ENCODE measurements at regions not wholly inside any gene's neighbourhood (a gene's known extent, or its start where the extent isn't known, plus 50 kb on each side); places are given as distances from the start of the nearest gene placed in this dataset.

GRCh38 chr20:51253280-51253679 is 230.4 kb upstream of the KCNG1 start:
- BruUV-seq (replicated peaks), result no TSS peak
- no peak overlapping the region for H3K4me2 ChIP-seq (ENCODE audit: insufficient read depth, low read length)
- no peaks in the 10 kb centered on the region for H4K20me1 ChIP-seq (replicated peaks; ENCODE audit: control insufficient read depth, extremely low read depth, insufficient read depth, low read length)
- no peaks in the 10 kb centered on the region for H3K9me1 ChIP-seq (replicated peaks; ENCODE audit: control insufficient read depth, extremely low read depth, insufficient read depth, low read length)
- no peaks in the 10 kb centered on the region for H3K79me2 ChIP-seq (ENCODE audit: control insufficient read depth, insufficient read depth, low read length)
- FAIRE-seq, result no peak
- dilution Hi-C loops (cut with MboI; ENCODE audit: extremely low pct_ligation_motif_present, low sequenced_read_pairs), result no loop called here
- intact Hi-C loops (cut with micrococcal nuclease), result no loop called here
- H3K36me3 ChIP-seq (ENCODE audit: control insufficient read depth in 2 of 2, extremely low read depth in 1 of 2, insufficient read depth in 2 of 2, low read length in 2 of 2), result no peaks in the 10 kb centered on the region
- no peak overlapping the region for H3K27ac ChIP-seq (ENCODE audit: insufficient read depth, low read depth, low read length)
- no peak overlapping the region for H3K4me3 ChIP-seq (replicated peaks in 1 of 3; ENCODE audit: insufficient read depth in 1 of 3, low read depth in 1 of 3, low read length in 3 of 3)
- no peak for DNase-seq (ENCODE audit: low read depth, low spot score)
- POLR2A ChIA-PET, result no interaction called here
- H3K27me3 ChIP-seq (ENCODE audit: control insufficient read depth in 2 of 2, insufficient read depth in 2 of 2, low read length in 2 of 2), result peaks cover 3 to 11% of the 10 kb centered on the region in 2 experiments
- TF ChIP-seq MAX (IDR thresholded peaks at IDR 0.05; ENCODE audit: insufficient read depth, insufficient read length), result no peak
- no peak for TF ChIP-seq CTCF (IDR thresholded peaks at IDR 0.05; ENCODE audit: extremely low read depth in 1 of 2, insufficient read depth in 1 of 2, low read depth in 1 of 2, low read length in 2 of 2)
- TF ChIP-seq JUN (IDR thresholded peaks at IDR 0.05; ENCODE audit: borderline replicate concordance, insufficient read depth, insufficient read length, low read depth), result no peak
- TF ChIP-seq EZH2 (IDR thresholded peaks at IDR 0.05; ENCODE audit: borderline replicate concordance, low read depth, low read length, severe bottlenecking), result no peak
- TF ChIP-seq GATA2 (IDR thresholded peaks at IDR 0.05; ENCODE audit: insufficient read depth, insufficient read length, low read depth, low read length), result no peak
- TF ChIP-seq POLR2AphosphoS5 (IDR thresholded peaks at IDR 0.05; ENCODE audit: insufficient read depth, low read depth, low read length), result no peak
- TF ChIP-seq MYC (IDR thresholded peaks at IDR 0.05; ENCODE audit: low read depth, low read length), result no peak
- no peak for TF ChIP-seq FOS (IDR thresholded peaks at IDR 0.05; ENCODE audit: borderline replicate concordance, insufficient read depth, low read length)
- no peaks in the 10 kb centered on the region for H3K4me1 ChIP-seq (ENCODE audit: control insufficient read depth, extremely low read depth, insufficient read depth, low read length)
- no peak overlapping the region for H2AFZ ChIP-seq (ENCODE audit: low read depth, low read length)
- CTCF ChIA-PET, result interaction anchor here (1.0 to 2.7 kb wide), 2 partner anchors 237 to 255 kb away, joined by 3 to 10 read pairs; no protein-coding TSS in a partner anchor
- H3K9ac ChIP-seq (replicated peaks; ENCODE audit: extremely low read depth, insufficient read depth, low read length), result no peak overlapping the region
- no peaks in the 10 kb centered on the region for H3K9me3 ChIP-seq (replicated peaks; ENCODE audit: control insufficient read depth, insufficient read depth, low read length)
